PFSK-1 (cell line): ENCODE measurements at regions not wholly inside any gene's neighbourhood (a gene's known extent, or its start where the extent isn't known, plus 50 kb on each side); places are given as distances from the start of the nearest gene placed in this dataset.

Experiments used
- REST ChIP-seq, 2 experiments: IDR thresholded peaks; 2 replicates each; pipeline versions ENCODE4 v1.6.1 to v1.8.0; 2011 to 2012; ENCODE audit warnings: low read depth in 2 of 2, low read length in 2 of 2, control low read depth in 1 of 2, inconsistent platforms in 1 of 2, mild to moderate bottlenecking in 1 of 2, moderate library complexity in 1 of 2; ENCODE audit not compliant: insufficient read depth in 1 of 2
- SIN3A ChIP-seq: IDR thresholded peaks from 2 replicates; pipeline ENCODE4 v1.6.1; 2012; ENCODE audit warnings: mild to moderate bottlenecking, low read length, moderate library complexity, borderline replicate concordance; ENCODE audit not compliant: insufficient read depth
- TAF1 ChIP-seq: IDR thresholded peaks from 2 replicates; pipeline ENCODE4 v1.6.1; 2012; ENCODE audit warnings: low read length, control low read depth, borderline replicate concordance; ENCODE audit not compliant: insufficient read depth

- no peak for TF ChIP-seq SIN3A
- no peak for TF ChIP-seq TAF1
- TF ChIP-seq REST (IDR thresholded peaks at IDR 0.05; ENCODE audit: insufficient read depth in 1 of 2, low read depth in 2 of 2, low read length in 2 of 2), result no peak
Measured at GRCh38 chr1:201666102-201666501, 127.2 kb downstream of the NAV1 start.
